WTC11 (cell line): ENCODE measurements at regions not wholly inside any gene's neighbourhood (a gene's known extent, or its start where the extent isn't known, plus 50 kb on each side); places are given as distances from the start of the nearest gene placed in this dataset.
A peak's percentile ranks its signal among the peaks of the same experiment; 100 is the strongest.

ENCODE experiments used
- ATAC-seq: fragments of 200-7000 bp; cut with Tn5 transposase; 2 replicates; pipeline ENCODE4 v1.10.0; 2021; ENCODE audit warnings: mild to moderate bottlenecking, moderate library complexity
- CTCF ChIA-PET: fragments of 300-600 bp; sonication (Branson Sonifier 250); formaldehyde crosslinking; loops from one replicate; lab custom pipeline; 2021; ENCODE audit warnings: antibody characterized with exemption; lab: Charles Lee
- POLR2A ChIA-PET: fragments of 350-600 bp; sonication (Branson Sonifier 250); formaldehyde crosslinking; loops from one replicate; lab custom pipeline; 2021; ENCODE audit warnings: antibody characterized with exemption; lab: Charles Lee
- DNase-seq: peaks from one replicate; pipeline ENCODE4 v3.0.0; 2021; ENCODE audit warnings: low spot score
- H3K27ac Mint-ChIP-seq: 2 replicates; pipeline ENCODE4 v1.8.0; 2021; ENCODE audit warnings: mixed read lengths
- H3K27me3 Mint-ChIP-seq: 2 replicates; pipeline ENCODE4 v1.8.0; 2021; ENCODE audit warnings: low read depth, mild to moderate bottlenecking, moderate library complexity, mixed read lengths
- H3K36me3 Mint-ChIP-seq: 2 replicates; pipeline ENCODE4 v1.8.0; 2021; ENCODE audit warnings: mixed read lengths
- H3K4me1 Mint-ChIP-seq: 2 replicates; pipeline ENCODE4 v1.8.0; 2022; ENCODE audit warnings: mixed read lengths
- H3K4me3 Mint-ChIP-seq: 2 replicates; pipeline ENCODE4 v1.8.0; 2021; ENCODE audit warnings: mild to moderate bottlenecking, moderate library complexity, mixed read lengths
- H3K9me3 Mint-ChIP-seq: 2 replicates; pipeline ENCODE4 v1.8.0; 2021; ENCODE audit warnings: mixed read lengths
- ARID4B ChIP-seq: sonication (generic); formaldehyde crosslinking; IDR thresholded peaks from 2 replicates; pipeline ENCODE4 v1.8.0; 2023; ENCODE audit warnings: missing genetic modification reagents, mild to moderate bottlenecking, borderline replicate concordance
- ATF1 ChIP-seq: sonication (generic); formaldehyde crosslinking; IDR thresholded peaks from 2 replicates; pipeline ENCODE4 v1.8.1; 2023; ENCODE audit warnings: mild to moderate bottlenecking, moderate library complexity, missing genetic modification reagents
- ATF6 ChIP-seq: sonication (generic); formaldehyde crosslinking; IDR thresholded peaks from 2 replicates; pipeline ENCODE4 v1.8.1; 2023; ENCODE audit warnings: mild to moderate bottlenecking, missing genetic modification reagents
- EMX1 ChIP-seq: fragments of 250-450 bp; sonication (Bioruptor Pico); IDR thresholded peaks from 2 replicates; pipeline ENCODE4 v1.8.0; 2021; ENCODE audit warnings: mild to moderate bottlenecking
- IRF1 ChIP-seq: sonication (generic); formaldehyde crosslinking; IDR thresholded peaks from 2 replicates; pipeline ENCODE4 v1.8.0; 2023; ENCODE audit warnings: missing genetic modification reagents
- JAZF1 ChIP-seq: fragments of 250-450 bp; sonication (Bioruptor Pico); IDR thresholded peaks from 2 replicates; pipeline ENCODE4 v1.9.0; 2021; ENCODE audit warnings: moderate library complexity, mild to moderate bottlenecking, inconsistent platforms
- MXD4 ChIP-seq: fragments of 250-450 bp; sonication (Bioruptor Pico); IDR thresholded peaks from 2 replicates; pipeline ENCODE4 v1.8.0; 2021; ENCODE audit warnings: mild to moderate bottlenecking, moderate library complexity, borderline replicate concordance
- MYBL2 ChIP-seq: sonication (generic); formaldehyde crosslinking; IDR thresholded peaks from 2 replicates; pipeline ENCODE4 v1.8.1; 2023; ENCODE audit warnings: mild to moderate bottlenecking, moderate library complexity, missing genetic modification reagents
- NR1H2 ChIP-seq: sonication (generic); formaldehyde crosslinking; IDR thresholded peaks from 2 replicates; pipeline ENCODE4 v1.9.0; 2021; ENCODE audit warnings: mild to moderate bottlenecking, moderate library complexity, missing genetic modification reagents
- NR2C2 ChIP-seq: sonication (generic); formaldehyde crosslinking; IDR thresholded peaks from 2 replicates; pipeline ENCODE4 v1.8.0; 2022; ENCODE audit warnings: mild to moderate bottlenecking, missing genetic modification reagents
- NR3C1 ChIP-seq: sonication (generic); formaldehyde crosslinking; conservative IDR thresholded peaks from 2 replicates; pipeline ENCODE4 v1.8.1; 2023; ENCODE audit warnings: low read depth, mild to moderate bottlenecking, missing genetic modification reagents
- PREB ChIP-seq: sonication (generic); formaldehyde crosslinking; IDR thresholded peaks from 2 replicates; pipeline ENCODE4 v1.8.1; 2022; ENCODE audit warnings: mild to moderate bottlenecking, missing genetic modification reagents, moderate library complexity, borderline replicate concordance
- PRRX2 ChIP-seq: fragments of 250-450 bp; sonication (Bioruptor Pico); IDR thresholded peaks from 2 replicates; pipeline ENCODE4 v1.8.0; 2021; ENCODE audit warnings: mild to moderate bottlenecking
- RORB ChIP-seq: fragments of 250-450 bp; sonication (Bioruptor Pico); IDR thresholded peaks from 2 replicates; pipeline ENCODE4 v1.9.0; 2021; ENCODE audit warnings: mild to moderate bottlenecking
- SMAD3 ChIP-seq: sonication (generic); formaldehyde crosslinking; IDR thresholded peaks from 2 replicates; pipeline ENCODE4 v1.8.0; 2022; ENCODE audit warnings: missing genetic modification reagents, mild to moderate bottlenecking, borderline replicate concordance
- STAT6 ChIP-seq: sonication (generic); formaldehyde crosslinking; conservative IDR thresholded peaks from 2 replicates; pipeline ENCODE4 v1.8.1; 2023; ENCODE audit warnings: mild to moderate bottlenecking, low read depth, missing genetic modification reagents, moderate library complexity
- ZNF121 ChIP-seq: sonication (generic); formaldehyde crosslinking; IDR thresholded peaks from 2 replicates; pipeline ENCODE4 v1.8.0; 2023; ENCODE audit warnings: missing genetic modification reagents
- ZNF396 ChIP-seq: fragments of 250-450 bp; sonication (Bioruptor Pico); IDR thresholded peaks from 2 replicates; pipeline ENCODE4 v1.8.0; 2021; ENCODE audit warnings: mild to moderate bottlenecking, moderate library complexity, borderline replicate concordance
- TF ChIP-seq, protein P1 (sequence below): fragments of 250-450 bp; sonication (Bioruptor Pico); IDR thresholded peaks from 2 replicates; pipeline ENCODE4 v1.9.0; 2021; ENCODE audit warnings: moderate library complexity, mild to moderate bottlenecking, inconsistent platforms, borderline replicate concordance
- TF ChIP-seq, protein P2 (sequence below): sonication (generic); formaldehyde crosslinking; IDR thresholded peaks from 2 replicates; pipeline ENCODE4 v1.8.0; 2022; ENCODE audit warnings: mild to moderate bottlenecking, missing genetic modification reagents
- TF ChIP-seq, protein P3 (sequence below): sonication (generic); formaldehyde crosslinking; IDR thresholded peaks from 2 replicates; pipeline ENCODE4 v1.8.1; 2022; ENCODE audit warnings: low read depth, mild to moderate bottlenecking, moderate library complexity, missing genetic modification reagents, borderline replicate concordance

GRCh38 chr4:186886759-186887158 is 163.1 kb upstream of the FAT1 start (continued):
- TF ChIP-seq MYBL2: no peak
- no peak for TF ChIP-seq NR3C1
- no peak for TF ChIP-seq STAT6 (CRISPR knock-in tag)
- TF ChIP-seq MXD4: no peak
- no peak for TF ChIP-seq ZNF396 (CRISPR knock-in tag)
- no peak for TF ChIP-seq SMAD3 (CRISPR knock-in tag)
- TF ChIP-seq, protein P1, sequence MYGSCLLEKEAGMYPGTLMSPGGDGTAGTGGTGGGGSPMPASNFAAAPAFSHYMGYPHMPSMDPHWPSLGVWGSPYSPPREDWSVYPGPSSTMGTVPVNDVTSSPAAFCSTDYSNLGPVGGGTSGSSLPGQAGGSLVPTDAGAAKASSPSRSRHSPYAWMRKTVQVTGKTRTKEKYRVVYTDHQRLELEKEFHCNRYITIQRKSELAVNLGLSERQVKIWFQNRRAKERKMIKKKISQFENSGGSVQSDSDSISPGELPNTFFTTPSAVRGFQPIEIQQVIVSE: no peak

- Mint-ChIP-seq H3K4me3 (no peak overlapping the region), H3K27ac (no peak overlapping the region)
- peak; percentile 43 for ATAC-seq
These were observed 163.6 kb upstream of the FAT1 start for GRCh38 chr4:186887291-186887700.

GRCh38 chr4:186887752-186888151 is 164.1 kb upstream of the FAT1 start:
- no peak for ATAC-seq
- POLR2A ChIA-PET: no interaction called here
- H3K4me1 Mint-ChIP-seq: peaks cover 33% of the 10 kb centered on the region
- CTCF ChIA-PET: no interaction called here
- no peaks in the 10 kb centered on the region; the same call in 1 of the 2 replicates for H3K27me3 Mint-ChIP-seq
- DNase-seq: no peak
- H3K4me3 Mint-ChIP-seq: peak overlapping the region; percentile 46
- H3K27ac Mint-ChIP-seq: peak overlapping the region; percentile 51; the same call in 1 of the 2 replicates
- peaks cover 11% of the 10 kb centered on the region; the same call in 1 of the 2 replicates for H3K36me3 Mint-ChIP-seq
- peaks cover 12% of the 10 kb centered on the region for H3K9me3 Mint-ChIP-seq
- TF ChIP-seq MXD4 (no peak), NR2C2 (no peak), PRRX2 (CRISPR knock-in tag) (no peak), JAZF1 (CRISPR knock-in tag) (no peak), ZNF121 (CRISPR knock-in tag) (no peak), ATF6 (no peak), NR1H2 (no peak), ATF1 (CRISPR knock-in tag) (no peak), IRF1 (CRISPR knock-in tag) (no peak), PREB (CRISPR knock-in tag) (no peak), EMX1 (CRISPR knock-in tag) (no peak), ARID4B (CRISPR knock-in tag) (no peak)
- TF ChIP-seq, protein P2, sequence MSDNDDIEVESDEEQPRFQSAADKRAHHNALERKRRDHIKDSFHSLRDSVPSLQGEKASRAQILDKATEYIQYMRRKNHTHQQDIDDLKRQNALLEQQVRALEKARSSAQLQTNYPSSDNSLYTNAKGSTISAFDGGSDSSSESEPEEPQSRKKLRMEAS (CRISPR knock-in tag): no peak
- TF ChIP-seq, protein P3, sequence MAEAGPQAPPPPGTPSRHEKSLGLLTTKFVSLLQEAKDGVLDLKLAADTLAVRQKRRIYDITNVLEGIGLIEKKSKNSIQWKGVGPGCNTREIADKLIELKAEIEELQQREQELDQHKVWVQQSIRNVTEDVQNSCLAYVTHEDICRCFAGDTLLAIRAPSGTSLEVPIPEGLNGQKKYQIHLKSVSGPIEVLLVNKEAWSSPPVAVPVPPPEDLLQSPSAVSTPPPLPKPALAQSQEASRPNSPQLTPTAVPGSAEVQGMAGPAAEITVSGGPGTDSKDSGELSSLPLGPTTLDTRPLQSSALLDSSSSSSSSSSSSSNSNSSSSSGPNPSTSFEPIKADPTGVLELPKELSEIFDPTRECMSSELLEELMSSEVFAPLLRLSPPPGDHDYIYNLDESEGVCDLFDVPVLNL (CRISPR knock-in tag): no peak

More at GRCh38 chr4:186887291-186887700, 163.6 kb upstream of the FAT1 start:
- no peaks in the 10 kb centered on the region; the same call in 1 of the 2 replicates for H3K27me3 Mint-ChIP-seq
- no peak for DNase-seq
- H3K4me1 Mint-ChIP-seq: peaks cover 36% of the 10 kb centered on the region
- TF ChIP-seq NR2C2: no peak
- TF ChIP-seq RORB (CRISPR knock-in tag): no peak
- H3K36me3 Mint-ChIP-seq: peaks cover 11% of the 10 kb centered on the region; the same call in 1 of the 2 replicates
- peaks cover 12% of the 10 kb centered on the region for H3K9me3 Mint-ChIP-seq
- ChIA-PET POLR2A (no interaction called here), CTCF (no interaction called here)
